ENCODE measurements at regions not wholly inside any gene's neighbourhood (a gene's known extent, or its start where the extent isn't known, plus 50 kb on each side); places are given as distances from the start of the nearest gene placed in this dataset.
"Not testable (repeated sequence)": the region's sequence is repeated elsewhere in the genome, so short reads cannot be mapped to it uniquely, and the experiment has no call there.

- DNase-seq, result not testable (repeated sequence)
Measured at GRCh38 chr21:9041175-9041948, 1480.0 kb upstream of the TPTE start.

GRCh38 chr21:9043089-9043488, 1478.3 kb upstream of the TPTE start:
- DNase-seq, result not testable (repeated sequence)

- not testable (repeated sequence) for DNase-seq
Measured at GRCh38 chr21:9046870-9047269, 1474.5 kb upstream of the TPTE start.

DNA sequence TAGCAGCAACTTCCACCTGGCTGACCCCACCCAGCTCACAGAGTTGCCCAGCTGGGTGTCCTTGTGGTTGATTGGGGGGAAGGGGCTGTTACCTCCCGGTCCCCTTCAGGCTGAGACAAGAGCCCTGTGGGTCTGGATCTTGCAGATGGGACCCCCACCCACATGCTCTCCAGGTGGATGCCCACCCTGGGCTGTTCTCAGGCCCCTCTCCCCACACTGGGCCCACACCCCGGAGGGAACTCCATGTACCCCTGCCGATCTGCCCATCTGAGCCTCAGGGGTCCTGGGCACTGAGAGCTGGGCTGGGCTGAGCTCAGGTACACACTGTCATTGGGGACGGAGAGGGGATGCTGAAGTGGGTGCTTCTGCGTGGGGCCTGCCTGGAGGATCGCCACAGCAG, 1453.9 kb upstream of the TPTE start:
- not testable (repeated sequence) for DNase-seq

- DNase-seq, result not testable (repeated sequence)
Measured at GRCh38 chr21:9068622-9069021, 1452.8 kb upstream of the TPTE start.

DNA sequence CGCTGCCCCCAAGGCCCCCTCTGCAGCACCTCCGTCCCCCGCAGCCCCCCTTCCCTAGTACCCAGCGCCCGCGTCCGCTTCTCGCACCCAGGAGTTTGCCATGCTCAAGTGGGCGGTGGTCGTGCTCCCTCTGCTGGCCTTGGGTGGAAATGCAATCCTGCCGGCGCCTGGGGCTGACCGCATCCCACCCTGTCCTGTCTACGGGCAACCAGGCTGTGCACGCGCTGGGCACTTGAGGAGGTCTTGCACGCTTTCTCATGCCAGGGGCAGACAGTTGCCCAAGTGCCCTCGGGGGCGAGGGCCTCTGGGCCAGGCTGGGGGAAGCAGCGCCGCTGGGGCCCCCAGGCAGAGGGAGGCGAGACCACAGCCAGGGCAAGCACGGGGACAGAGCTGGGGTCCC, 1450.7 kb upstream of the TPTE start:
- DNase-seq, result not testable (repeated sequence)

GRCh38 chr21:9073010-9073409, 1448.4 kb upstream of the TPTE start:
- DNase-seq, result not testable (repeated sequence)

DNA sequence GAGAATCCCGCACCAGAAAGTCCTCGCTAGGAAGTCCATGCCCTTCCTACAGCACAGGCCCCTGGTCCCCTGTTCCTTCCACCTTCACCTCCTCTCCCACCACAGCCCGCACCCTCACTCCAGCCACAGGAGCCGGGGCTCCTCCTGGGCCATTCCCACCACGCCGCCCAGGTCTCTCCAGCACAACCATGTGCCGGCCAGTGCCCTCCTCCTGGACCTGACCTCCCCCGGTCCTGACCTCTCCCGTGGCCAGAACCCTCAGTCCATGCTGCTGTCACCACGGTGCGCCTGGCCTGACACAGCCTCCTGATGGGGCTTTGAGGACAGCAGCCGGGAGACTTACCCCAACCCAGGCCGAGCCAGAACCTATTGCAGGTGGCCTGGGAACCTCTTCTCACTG, 1446.6 kb upstream of the TPTE start:
- not testable (repeated sequence) for DNase-seq

- DNase-seq, result not testable (repeated sequence)
Measured at GRCh38 chr21:9083091-9083826, 1438.1 kb upstream of the TPTE start.

DNA sequence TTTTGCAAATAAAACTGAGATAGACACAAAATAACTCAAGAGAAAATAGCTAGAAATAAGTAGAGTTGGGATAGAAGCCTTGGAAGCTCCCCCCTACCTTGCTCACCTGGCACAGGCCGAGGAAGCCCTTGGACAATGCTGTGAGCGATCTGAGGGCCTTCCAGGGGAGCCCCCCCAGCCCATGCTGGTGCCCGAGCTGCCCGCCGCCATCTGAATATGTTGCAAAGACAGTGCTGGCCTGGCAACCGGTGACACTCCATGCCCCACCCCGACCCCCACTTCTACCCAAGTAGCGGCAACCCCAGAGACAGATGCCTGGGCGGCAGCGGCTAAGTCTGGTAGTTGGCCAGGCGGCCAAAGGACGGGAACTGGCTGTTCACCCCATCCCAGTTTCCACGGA, 1435.1 kb upstream of the TPTE start:
- DNase-seq, result not testable (repeated sequence)

- not testable (repeated sequence) for DNase-seq
Measured at GRCh38 chr21:9087816-9088215, 1433.6 kb upstream of the TPTE start.

- DNase-seq, result not testable (repeated sequence)
Measured at GRCh38 chr21:9129741-9130140, 1391.6 kb upstream of the TPTE start.

DNA sequence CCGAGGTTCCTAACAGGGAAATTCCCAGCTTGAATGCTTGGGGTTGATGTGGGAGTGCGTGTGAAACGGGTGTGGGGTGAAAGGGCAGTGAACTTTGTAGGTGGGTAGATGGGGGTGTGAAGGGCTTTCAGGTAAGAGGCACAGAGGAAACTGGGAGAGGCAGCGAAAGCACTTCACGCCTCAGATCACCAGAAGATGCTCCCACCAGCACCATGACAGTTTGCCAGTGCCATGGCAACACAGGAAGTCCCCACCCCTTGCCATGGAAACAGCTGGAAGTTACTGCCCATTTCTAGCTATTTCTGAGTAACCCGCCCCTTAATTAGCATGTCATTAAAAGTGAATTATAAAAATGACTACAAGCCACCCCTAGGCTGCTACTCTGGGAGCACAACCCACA, 1390.6 kb upstream of the TPTE start:
- DNase-seq, result peak in 1 of 56 donors; percentile 1

Data from amygdala (tissue), 56 donors.